ENCODE measurements at regions not wholly inside any gene's neighbourhood (a gene's known extent, or its start where the extent isn't known, plus 50 kb on each side); places are given as distances from the start of the nearest gene placed in this dataset.

DNA sequence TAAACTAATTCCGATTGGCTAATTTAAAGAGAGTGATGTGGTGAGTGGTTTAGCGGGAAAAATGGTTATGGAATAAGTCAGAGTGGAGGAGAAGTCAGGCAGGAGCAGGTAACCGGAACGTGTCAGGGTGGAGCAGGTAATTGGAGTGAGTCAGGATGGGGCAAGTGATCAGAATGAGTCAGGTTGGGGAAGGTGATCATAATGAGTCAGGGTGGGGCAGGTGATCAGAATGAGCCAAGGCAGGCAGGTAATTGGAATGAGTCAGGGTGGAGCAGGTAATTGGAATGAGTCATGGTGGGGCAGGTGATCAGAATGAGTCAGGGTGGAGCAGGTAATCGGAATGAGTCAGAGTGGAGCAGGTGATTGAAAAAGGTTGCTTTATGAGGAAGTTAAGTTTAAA, 101.4 kb downstream of the TMEM167A start:
- TF ChIP-seq EP300 (IDR thresholded peaks at IDR 0.05; ENCODE audit: borderline replicate concordance in 1 of 2, low read depth in 2 of 2, low read length in 2 of 2) (no peak), E2F6 (IDR thresholded peaks at IDR 0.05) (no peak), POLR2A (IDR thresholded peaks at IDR 0.05; ENCODE audit: control extremely low read depth in 1 of 2, low read depth in 2 of 2, low read length in 2 of 2) (no peak), RFX5 (IDR thresholded peaks at IDR 0.05; ENCODE audit: borderline replicate concordance, low read depth, low read length) (no peak), CEBPB (IDR thresholded peaks at IDR 0.05; ENCODE audit: low read depth, low read length) (no peak), ATF2 (IDR thresholded peaks at IDR 0.05; ENCODE audit: low read length) (no peak), MAFK (IDR thresholded peaks at IDR 0.05; ENCODE audit: low read depth, low read length) (no peak), TAF1 (IDR thresholded peaks at IDR 0.05; ENCODE audit: low read depth, low read length) (no peak)
- TF ChIP-seq, protein P1, sequence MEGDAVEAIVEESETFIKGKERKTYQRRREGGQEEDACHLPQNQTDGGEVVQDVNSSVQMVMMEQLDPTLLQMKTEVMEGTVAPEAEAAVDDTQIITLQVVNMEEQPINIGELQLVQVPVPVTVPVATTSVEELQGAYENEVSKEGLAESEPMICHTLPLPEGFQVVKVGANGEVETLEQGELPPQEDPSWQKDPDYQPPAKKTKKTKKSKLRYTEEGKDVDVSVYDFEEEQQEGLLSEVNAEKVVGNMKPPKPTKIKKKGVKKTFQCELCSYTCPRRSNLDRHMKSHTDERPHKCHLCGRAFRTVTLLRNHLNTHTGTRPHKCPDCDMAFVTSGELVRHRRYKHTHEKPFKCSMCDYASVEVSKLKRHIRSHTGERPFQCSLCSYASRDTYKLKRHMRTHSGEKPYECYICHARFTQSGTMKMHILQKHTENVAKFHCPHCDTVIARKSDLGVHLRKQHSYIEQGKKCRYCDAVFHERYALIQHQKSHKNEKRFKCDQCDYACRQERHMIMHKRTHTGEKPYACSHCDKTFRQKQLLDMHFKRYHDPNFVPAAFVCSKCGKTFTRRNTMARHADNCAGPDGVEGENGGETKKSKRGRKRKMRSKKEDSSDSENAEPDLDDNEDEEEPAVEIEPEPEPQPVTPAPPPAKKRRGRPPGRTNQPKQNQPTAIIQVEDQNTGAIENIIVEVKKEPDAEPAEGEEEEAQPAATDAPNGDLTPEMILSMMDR (IDR thresholded peaks at IDR 0.05; ENCODE audit: control extremely low read depth in 1 of 3, insufficient read depth in 1 of 3, low read depth in 1 of 3, low read length in 3 of 3) = no peak

All from H1 (cell line).